ENCODE measurements at regions not wholly inside any gene's neighbourhood (a gene's known extent, or its start where the extent isn't known, plus 50 kb on each side); places are given as distances from the start of the nearest gene placed in this dataset.

DNA sequence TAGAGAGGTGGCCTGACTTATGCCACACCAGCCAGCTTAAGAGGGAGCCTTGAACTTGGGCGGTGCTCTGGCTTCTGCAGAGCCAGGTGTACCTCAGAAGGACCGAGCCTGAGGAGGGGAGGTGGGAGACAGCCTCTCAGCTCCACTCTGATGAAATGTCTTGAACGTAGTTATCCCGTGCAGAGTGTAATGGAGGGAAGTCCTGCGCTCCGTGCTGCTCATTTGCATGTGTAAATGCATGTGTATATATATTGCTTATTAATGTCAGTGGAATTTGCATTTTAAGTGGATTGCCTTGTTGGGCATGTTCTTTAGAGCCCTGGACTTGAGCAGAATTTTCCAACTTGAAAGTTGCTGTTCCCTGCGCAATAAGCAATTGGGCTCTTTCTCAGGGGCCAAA lies 264.9 kb upstream of the SDK2 start:
- no peaks in the 10 kb centered on the region for H3K4me1 ChIP-seq (ENCODE audit: control insufficient read depth in 2 of 2, insufficient read depth in 2 of 2, low read length in 2 of 2)
- H3K27ac ChIP-seq (ENCODE audit: low read depth, low read length) = no peak overlapping the region
- Mint-ChIP-seq H3K4me3 (no peak overlapping the region), H3K4me1 (peaks cover 0 to 5% (median 0%) of the 10 kb centered on the region in 7 donors), H3K9me3 (peaks cover 0 to 10% (median under 1%) of the 10 kb centered on the region in 11 donors), H3K27ac (no peak overlapping the region), H3K36me3 (peaks cover 0 to 1% (median 0%) of the 10 kb centered on the region in 5 donors), H3K27me3 (peaks cover 10 to 42% (median 23%) of the 10 kb centered on the region in 5 donors)
- peaks cover 0 to 1% of the 10 kb centered on the region in 2 donors for H3K27me3 ChIP-seq (ENCODE audit: control insufficient read depth in 2 of 2, insufficient read depth in 2 of 2, low read length in 2 of 2)
- H3K36me3 ChIP-seq (ENCODE audit: control insufficient read depth in 2 of 3, insufficient read depth in 3 of 3, low read length in 3 of 3) = no peaks in the 10 kb centered on the region
- H3K9me3 ChIP-seq (ENCODE audit: control insufficient read depth in 2 of 3, low read length in 3 of 3) = no peaks in the 10 kb centered on the region
- DNase-seq (no peak), ATAC-seq (no peak)
- H3K4me3 ChIP-seq (ENCODE audit: low read length) = no peak overlapping the region
- intact Hi-C loops (cut with micrococcal nuclease) = no loop called here
- ChIA-PET POLR2A (no interaction called here), CTCF (no interaction called here)

- Mint-ChIP-seq H3K27me3 (peaks cover 9 to 51% (median 26%) of the 10 kb centered on the region in 5 donors), H3K4me3 (no peak overlapping the region), H3K4me1 (peaks cover 0 to 8% (median 0%) of the 10 kb centered on the region in 7 donors), H3K9me3 (peaks cover 0 to 20% (median 8%) of the 10 kb centered on the region in 11 donors), H3K36me3 (peaks cover 0 to 9% (median 0%) of the 10 kb centered on the region in 5 donors), H3K27ac (no peak overlapping the region)
- H3K27ac ChIP-seq (ENCODE audit: low read depth, low read length) = no peak overlapping the region
- peaks cover 0 to 4% of the 10 kb centered on the region in 2 donors for H3K27me3 ChIP-seq (ENCODE audit: control insufficient read depth in 2 of 2, insufficient read depth in 2 of 2, low read length in 2 of 2)
- CTCF ChIA-PET = no interaction called here
- H3K4me1 ChIP-seq (ENCODE audit: control insufficient read depth in 2 of 2, insufficient read depth in 2 of 2, low read length in 2 of 2) = no peaks in the 10 kb centered on the region
- DNase-seq = no peak
- H3K9me3 ChIP-seq (ENCODE audit: control insufficient read depth in 2 of 3, low read length in 3 of 3) = peaks cover 0 to 6% (median 0%) of the 10 kb centered on the region in 3 experiments
- no peaks in the 10 kb centered on the region for H3K36me3 ChIP-seq (ENCODE audit: control insufficient read depth in 2 of 3, insufficient read depth in 3 of 3, low read length in 3 of 3)
- no peak for ATAC-seq
- intact Hi-C loops (cut with micrococcal nuclease) = no loop called here
- POLR2A ChIA-PET = no interaction called here
- no peak overlapping the region for H3K4me3 ChIP-seq (ENCODE audit: low read length)
Measured at GRCh38 chr17:73910206-73910605, 266.0 kb upstream of the SDK2 start.

DNA sequence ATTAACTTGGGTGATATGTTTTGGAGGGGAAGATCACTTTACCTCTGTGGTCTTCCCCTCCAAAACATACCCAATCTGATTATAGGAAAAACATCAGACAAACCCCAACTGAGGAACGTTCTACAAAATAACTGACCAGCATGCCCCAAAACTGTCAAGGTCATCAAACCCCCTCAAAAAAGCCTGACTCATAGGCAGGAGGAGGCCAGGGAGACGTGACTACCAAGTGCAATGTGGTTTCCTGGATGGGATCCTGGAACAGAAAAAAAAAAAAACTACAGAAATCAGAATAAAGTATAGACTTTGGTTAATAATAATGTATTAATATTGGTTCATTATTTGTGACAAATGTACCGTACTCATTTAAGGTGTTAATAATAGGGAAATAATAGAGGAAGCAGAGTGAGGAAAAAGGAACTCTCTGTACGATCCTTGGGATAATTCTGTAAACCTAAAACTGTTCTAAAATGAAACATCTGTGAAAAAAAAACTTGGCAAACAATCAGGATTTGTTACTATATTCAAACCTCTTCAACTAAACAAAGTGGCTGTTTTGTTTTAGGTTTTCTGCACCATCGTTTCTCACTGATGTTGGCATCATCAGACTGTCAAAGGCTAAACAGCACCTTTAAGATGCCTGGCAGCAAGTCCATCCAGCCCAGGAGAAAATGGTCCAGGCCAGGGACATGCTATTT lies 266.7 kb upstream of the SDK2 start:
- peaks cover 0 to 25% (median 10%) of the 10 kb centered on the region in 11 donors for H3K9me3 Mint-ChIP-seq
- H3K27ac ChIP-seq (ENCODE audit: low read depth, low read length) = no peak overlapping the region
- no peak overlapping the region for H3K27ac Mint-ChIP-seq
- no peak for ATAC-seq
- ChIA-PET CTCF (no interaction called here), POLR2A (no interaction called here)
- peaks cover 0 to 4% of the 10 kb centered on the region in 2 donors for H3K27me3 ChIP-seq (ENCODE audit: control insufficient read depth in 2 of 2, insufficient read depth in 2 of 2, low read length in 2 of 2)
- H3K4me1 Mint-ChIP-seq = peaks cover 0 to 8% (median 0%) of the 10 kb centered on the region in 7 donors
- no peaks in the 10 kb centered on the region for H3K4me1 ChIP-seq (ENCODE audit: control insufficient read depth in 2 of 2, insufficient read depth in 2 of 2, low read length in 2 of 2)
- H3K4me3 ChIP-seq (ENCODE audit: low read length) = no peak overlapping the region
- no peaks in the 10 kb centered on the region for H3K36me3 ChIP-seq (ENCODE audit: control insufficient read depth in 2 of 3, insufficient read depth in 3 of 3, low read length in 3 of 3)
- H3K36me3 Mint-ChIP-seq = peaks cover 0 to 12% (median 0%) of the 10 kb centered on the region in 5 donors
- intact Hi-C loops (cut with micrococcal nuclease) = no loop called here
- peaks cover 0 to 6% (median 0%) of the 10 kb centered on the region in 3 experiments for H3K9me3 ChIP-seq (ENCODE audit: control insufficient read depth in 2 of 3, low read length in 3 of 3)
- no peak overlapping the region for H3K4me3 Mint-ChIP-seq
- DNase-seq = no peak
- H3K27me3 Mint-ChIP-seq = peaks cover 9 to 57% (median 28%) of the 10 kb centered on the region in 5 donors

- ATAC-seq = no peak
- no peak for DNase-seq
- Histone ChIP-seq H3K4me3 (ENCODE audit: low read length) (no peak overlapping the region), H3K27me3 (ENCODE audit: control insufficient read depth in 2 of 2, insufficient read depth in 2 of 2, low read length in 2 of 2) (peaks cover 0 to 7% of the 10 kb centered on the region in 2 donors), H3K9me3 (ENCODE audit: control insufficient read depth in 2 of 3, low read length in 3 of 3) (peaks cover 0 to 6% (median 0%) of the 10 kb centered on the region in 3 experiments), H3K4me1 (ENCODE audit: control insufficient read depth in 2 of 2, insufficient read depth in 2 of 2, low read length in 2 of 2) (no peaks in the 10 kb centered on the region), H3K27ac (ENCODE audit: low read depth, low read length) (no peak overlapping the region), H3K36me3 (ENCODE audit: control insufficient read depth in 2 of 3, insufficient read depth in 3 of 3, low read length in 3 of 3) (no peaks in the 10 kb centered on the region)
- ChIA-PET POLR2A (no interaction called here), CTCF (no interaction called here)
- no peak overlapping the region for H3K27ac Mint-ChIP-seq
- peaks cover 0 to 12% (median 0%) of the 10 kb centered on the region in 5 donors for H3K36me3 Mint-ChIP-seq
- peaks cover 9 to 61% (median 26%) of the 10 kb centered on the region in 5 donors for H3K27me3 Mint-ChIP-seq
- no peak overlapping the region for H3K4me3 Mint-ChIP-seq
- peaks cover 0 to 8% (median 0%) of the 10 kb centered on the region in 7 donors for H3K4me1 Mint-ChIP-seq
- peaks cover 0 to 30% (median 10%) of the 10 kb centered on the region in 11 donors for H3K9me3 Mint-ChIP-seq
- intact Hi-C loops (cut with micrococcal nuclease) = no loop called here
Measured at GRCh38 chr17:73911726-73912372, 267.6 kb upstream of the SDK2 start.

DNA sequence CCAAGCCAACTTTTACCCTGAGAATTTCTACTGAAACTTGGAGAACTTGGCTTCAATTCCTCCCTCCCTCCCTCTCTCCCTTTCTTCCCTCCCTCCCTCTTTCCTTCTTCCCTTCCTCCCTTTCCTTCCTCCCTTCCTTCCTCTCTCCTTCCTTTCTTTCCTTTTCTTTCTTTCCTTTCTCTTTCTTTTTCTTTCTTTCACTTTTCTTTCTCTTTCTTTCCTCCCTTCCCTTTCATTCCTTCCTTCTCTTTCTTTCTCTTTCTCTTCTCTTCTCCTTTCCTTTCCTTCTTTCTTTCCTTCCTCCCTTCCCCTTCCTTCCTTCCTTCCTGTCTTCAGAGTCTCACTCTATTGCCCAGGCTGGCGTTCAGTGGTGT lies 268.1 kb upstream of the SDK2 start:
- H3K9me3 Mint-ChIP-seq = peaks cover 0 to 31% (median 10%) of the 10 kb centered on the region in 11 donors
- no peak overlapping the region for H3K27ac Mint-ChIP-seq
- H3K9me3 ChIP-seq (ENCODE audit: control insufficient read depth in 2 of 3, low read length in 3 of 3) = peaks cover 0 to 6% (median 0%) of the 10 kb centered on the region in 3 experiments
- intact Hi-C loops (cut with micrococcal nuclease) = no loop called here
- H3K4me1 ChIP-seq (ENCODE audit: control insufficient read depth in 2 of 2, insufficient read depth in 2 of 2, low read length in 2 of 2) = no peaks in the 10 kb centered on the region
- CTCF ChIA-PET = no interaction called here
- peaks cover 9 to 61% (median 26%) of the 10 kb centered on the region in 5 donors for H3K27me3 Mint-ChIP-seq
- no peak overlapping the region for H3K27ac ChIP-seq (ENCODE audit: low read depth, low read length)
- H3K27me3 ChIP-seq (ENCODE audit: control insufficient read depth in 2 of 2, insufficient read depth in 2 of 2, low read length in 2 of 2) = peaks cover 0 to 7% of the 10 kb centered on the region in 2 donors
- no peak overlapping the region for H3K4me3 Mint-ChIP-seq
- no peak for DNase-seq
- POLR2A ChIA-PET = no interaction called here
- H3K36me3 Mint-ChIP-seq = peaks cover 0 to 12% (median 0%) of the 10 kb centered on the region in 5 donors
- H3K4me3 ChIP-seq (ENCODE audit: low read length) = no peak overlapping the region
- peaks cover 0 to 8% (median 0%) of the 10 kb centered on the region in 7 donors for H3K4me1 Mint-ChIP-seq
- no peaks in the 10 kb centered on the region for H3K36me3 ChIP-seq (ENCODE audit: control insufficient read depth in 2 of 3, insufficient read depth in 3 of 3, low read length in 3 of 3)
- ATAC-seq = no peak

GRCh38 chr17:73914536-73915274 lies 270.5 kb upstream of the SDK2 start:
- Mint-ChIP-seq H3K27me3 (peaks cover 13 to 52% (median 22%) of the 10 kb centered on the region in 5 donors), H3K27ac (no peak overlapping the region), H3K4me1 (peaks cover 0 to 8% (median 0%) of the 10 kb centered on the region in 7 donors), H3K4me3 (no peak overlapping the region), H3K36me3 (peaks cover 0 to 19% (median 3%) of the 10 kb centered on the region in 5 donors), H3K9me3 (peaks cover 2 to 43% (median 16%) of the 10 kb centered on the region in 11 donors)
- no peaks in the 10 kb centered on the region for H3K4me1 ChIP-seq (ENCODE audit: control insufficient read depth in 2 of 2, insufficient read depth in 2 of 2, low read length in 2 of 2)
- CTCF ChIA-PET = no interaction called here
- peaks cover 0 to 6% (median 0%) of the 10 kb centered on the region in 3 experiments for H3K9me3 ChIP-seq (ENCODE audit: control insufficient read depth in 2 of 3, low read length in 3 of 3)
- no peak overlapping the region for H3K4me3 ChIP-seq (ENCODE audit: low read length)
- DNase-seq = no peak
- H3K36me3 ChIP-seq (ENCODE audit: control insufficient read depth in 2 of 3, insufficient read depth in 3 of 3, low read length in 3 of 3) = no peaks in the 10 kb centered on the region
- intact Hi-C loops (cut with micrococcal nuclease) = no loop called here
- no peak overlapping the region for H3K27ac ChIP-seq (ENCODE audit: low read depth, low read length)
- POLR2A ChIA-PET = no interaction called here
- peaks cover 0 to 7% of the 10 kb centered on the region in 2 donors for H3K27me3 ChIP-seq (ENCODE audit: control insufficient read depth in 2 of 2, insufficient read depth in 2 of 2, low read length in 2 of 2)
- no peak for ATAC-seq
